T-helper 1 cell (primary cell): ENCODE measurements at regions not wholly inside any gene's neighbourhood (a gene's known extent, or its start where the extent isn't known, plus 50 kb on each side); places are given as distances from the start of the nearest gene placed in this dataset.
A peak's percentile ranks its signal among the peaks of the same experiment; 100 is the strongest.

ENCODE experiments used
- DNase-seq, 5 donors: peaks; one replicate each; pipeline ENCODE4 v3.0.0-alpha.2; 2012 to 2020

- DNase-seq = no peak
Observed at GRCh38 chr6:6842291-6842690, 253.8 kb downstream of the LY86 start.

- no peak for DNase-seq
Observed at GRCh38 chr6:6843057-6843627, 254.6 kb downstream of the LY86 start.

- DNase-seq = no peak
Observed at GRCh38 chr6:6843777-6844176, 255.3 kb downstream of the LY86 start.

GRCh38 chr6:6844530-6844929, 256.0 kb downstream of the LY86 start:
- DNase-seq = no peak

GRCh38 chr6:6845603-6846002, 257.1 kb downstream of the LY86 start:
- no peak for DNase-seq

DNA sequence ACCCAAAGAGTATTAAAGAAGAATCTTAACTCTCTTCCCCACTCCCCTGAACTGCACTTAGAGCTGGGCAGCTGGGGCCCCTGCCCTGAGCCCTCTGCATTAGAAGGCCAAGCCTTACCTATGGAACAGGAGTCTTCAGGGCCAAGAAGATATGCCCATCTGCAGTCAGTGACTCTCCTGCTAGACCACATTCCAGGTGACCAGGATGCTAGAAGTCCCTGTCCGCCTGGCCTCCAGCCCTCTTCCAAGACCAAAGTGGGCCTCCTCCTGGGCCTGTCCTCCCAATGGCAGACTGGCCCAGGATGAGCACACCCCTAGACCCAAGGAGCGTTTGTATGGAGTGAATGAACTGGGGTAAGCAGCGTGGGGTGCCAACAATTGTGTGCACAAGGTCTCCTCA, 259.1 kb downstream of the LY86 start:
- DNase-seq = no peak

GRCh38 chr6:6851059-6851948, 256.5 kb upstream of the RREB1 start:
- DNase-seq = no peak

- no peak for DNase-seq
Observed at GRCh38 chr6:6851949-6852261, 255.9 kb upstream of the RREB1 start.

GRCh38 chr6:6856538-6857523, 250.9 kb upstream of the RREB1 start:
- peak in 1 of 5 donors; percentile 72 for DNase-seq

GRCh38 chr6:6857528-6857927, 250.2 kb upstream of the RREB1 start:
- no peak for DNase-seq

DNA sequence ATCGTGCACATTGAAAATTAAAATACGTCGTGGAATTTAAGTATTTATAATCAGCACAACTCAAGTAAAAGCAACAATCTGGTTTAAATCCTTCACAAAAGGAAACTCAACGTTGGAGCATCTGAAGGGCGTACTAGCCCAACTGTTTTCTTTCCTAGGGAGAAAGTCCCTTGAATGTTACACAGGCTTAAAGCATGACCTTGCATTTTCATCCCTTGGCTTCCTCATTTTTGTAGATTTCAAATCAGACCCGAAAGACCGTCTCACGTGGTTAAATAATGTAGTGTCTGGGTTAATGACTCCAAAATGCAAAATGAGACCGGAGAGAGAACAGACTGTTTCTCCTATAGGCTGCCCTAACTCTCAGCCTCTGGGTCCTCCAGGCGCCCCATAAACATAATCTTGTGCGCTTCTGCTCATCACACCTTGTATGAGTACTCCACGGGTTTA, 249.2 kb upstream of the RREB1 start:
- no peak for DNase-seq

DNA sequence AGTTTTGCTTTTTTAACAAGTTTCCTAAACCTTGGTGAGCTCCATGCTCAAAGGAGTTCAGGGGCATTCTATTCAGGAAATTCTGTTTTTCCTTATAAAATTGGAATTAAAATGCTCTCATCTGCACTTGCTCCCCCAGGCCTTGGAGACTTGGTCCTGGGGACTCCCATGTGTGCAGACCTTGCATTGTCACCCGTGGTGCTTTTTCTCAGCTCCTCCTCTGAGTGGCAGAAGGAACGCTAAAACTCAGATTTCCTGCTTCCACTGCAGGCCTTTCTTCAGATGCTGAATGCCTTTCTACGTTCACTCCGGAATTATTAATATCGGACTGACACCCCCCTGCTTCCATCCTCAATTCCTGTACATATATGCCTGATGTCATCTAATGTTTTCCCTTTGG, 248.7 kb upstream of the RREB1 start:
- no peak for DNase-seq

GRCh38 chr6:6859722-6860121, 248.0 kb upstream of the RREB1 start:
- no peak for DNase-seq

GRCh38 chr6:6860863-6861262, 246.9 kb upstream of the RREB1 start:
- DNase-seq = no peak

GRCh38 chr6:6861351-6861894, 246.3 kb upstream of the RREB1 start:
- no peak for DNase-seq

DNA sequence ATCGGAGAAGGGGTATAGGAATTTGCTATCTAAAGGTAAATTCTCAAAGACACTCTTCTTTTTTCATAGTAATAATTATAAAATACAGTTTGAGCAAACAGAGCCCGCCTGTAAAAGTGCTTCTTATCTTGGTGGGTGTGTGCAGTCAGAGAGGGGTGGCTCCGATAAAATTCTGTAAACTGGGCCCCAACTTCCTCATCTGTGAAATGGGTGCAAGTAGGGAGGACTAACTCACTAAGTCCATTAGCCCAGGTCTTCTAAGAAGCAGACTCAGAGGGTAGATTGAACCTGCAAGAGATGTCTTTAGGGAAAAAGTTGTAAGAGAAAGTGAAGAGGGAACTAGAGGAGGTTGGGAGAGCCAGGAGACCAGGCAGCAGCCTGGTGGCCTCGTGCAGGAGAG, 245.8 kb upstream of the RREB1 start:
- DNase-seq = no peak

DNA sequence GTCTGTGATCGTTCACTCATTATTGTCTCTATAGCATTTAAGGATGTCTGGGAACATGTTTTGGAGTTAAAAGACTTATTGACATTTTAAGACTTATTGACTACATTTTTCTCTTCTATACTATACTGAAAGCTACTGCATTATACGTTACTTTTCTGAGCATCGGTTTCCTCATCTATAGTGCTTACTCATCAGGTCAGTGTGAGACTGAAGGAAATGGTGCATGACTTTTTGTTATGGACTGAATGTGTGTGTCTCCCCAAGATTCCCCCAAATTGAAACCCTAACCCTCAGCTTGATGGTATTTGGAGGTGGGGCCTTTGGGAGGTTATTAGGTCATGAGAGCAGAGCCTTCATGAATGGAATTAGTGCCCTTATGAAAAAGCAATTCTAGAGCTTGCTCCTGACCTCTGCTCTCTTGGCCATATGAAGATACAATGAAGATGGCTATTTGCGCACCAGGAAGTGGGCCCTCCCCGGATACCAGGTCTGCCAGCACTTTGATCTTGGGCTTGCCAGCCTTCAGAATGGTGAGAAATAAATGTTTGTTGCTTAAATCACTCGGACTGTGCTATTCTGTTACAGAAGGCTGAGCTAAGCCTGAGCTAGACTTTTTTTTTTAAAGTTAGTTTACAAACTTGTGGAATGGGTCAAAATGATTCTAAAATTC, 243.7 kb upstream of the RREB1 start:
- DNase-seq = no peak

GRCh38 chr6:6865611-6866010, 242.2 kb upstream of the RREB1 start:
- no peak for DNase-seq

DNA sequence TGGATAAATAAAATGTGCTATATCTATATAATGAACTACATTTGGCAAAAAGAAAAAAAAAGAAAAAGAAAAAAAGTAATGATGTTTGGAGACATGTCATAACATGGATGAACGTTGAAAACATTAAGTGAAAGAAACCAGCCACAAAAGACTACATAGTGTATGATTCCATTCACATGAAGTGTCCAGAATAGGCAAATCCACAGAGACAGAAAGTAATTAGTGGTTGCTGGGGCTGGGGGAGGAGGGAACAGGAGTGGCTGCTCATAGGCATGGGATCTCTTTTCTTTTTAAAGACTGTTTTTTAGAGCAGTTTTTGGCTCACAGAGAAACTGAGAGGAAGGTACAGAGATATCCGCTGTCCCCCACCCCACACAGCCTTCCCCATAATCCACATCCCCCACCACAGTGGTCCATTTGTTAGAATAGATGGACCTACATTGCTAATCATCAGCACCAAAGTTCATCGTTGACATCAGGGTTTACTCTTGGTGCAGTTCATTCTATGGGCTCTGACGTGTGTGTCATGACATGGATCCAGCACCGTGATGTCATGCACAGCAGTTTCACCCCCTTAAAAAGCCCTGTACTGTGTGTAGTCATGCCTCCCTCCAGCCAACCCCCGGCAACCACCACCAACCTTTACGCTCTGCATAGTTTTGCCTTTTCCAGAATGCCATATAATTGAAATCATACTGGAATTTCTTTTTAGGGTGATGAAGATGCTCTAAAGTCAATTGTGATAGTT, 240.9 kb upstream of the RREB1 start:
- DNase-seq = no peak

- no peak for DNase-seq
Observed at GRCh38 chr6:6867404-6867799, 240.4 kb upstream of the RREB1 start.

DNA sequence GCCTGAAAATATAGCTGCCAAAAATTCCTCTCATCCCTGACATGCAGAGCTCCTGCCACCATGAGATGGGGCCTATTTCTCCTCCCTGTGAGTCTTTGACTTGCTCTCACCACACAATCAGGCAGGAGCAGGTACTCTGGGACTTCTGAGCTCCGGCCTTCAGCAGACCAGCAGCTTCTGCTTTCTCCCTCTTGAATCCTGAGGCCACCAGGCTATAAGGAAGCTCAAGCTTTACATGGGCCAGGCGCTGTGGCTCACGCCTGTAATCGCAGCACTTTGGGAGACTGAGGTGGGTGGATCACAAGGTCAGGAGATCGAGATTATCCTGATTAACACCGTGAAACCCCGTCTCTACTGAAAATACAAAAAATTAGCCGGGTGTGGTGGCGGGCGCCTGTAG, 238.7 kb upstream of the RREB1 start:
- DNase-seq = no peak

DNA sequence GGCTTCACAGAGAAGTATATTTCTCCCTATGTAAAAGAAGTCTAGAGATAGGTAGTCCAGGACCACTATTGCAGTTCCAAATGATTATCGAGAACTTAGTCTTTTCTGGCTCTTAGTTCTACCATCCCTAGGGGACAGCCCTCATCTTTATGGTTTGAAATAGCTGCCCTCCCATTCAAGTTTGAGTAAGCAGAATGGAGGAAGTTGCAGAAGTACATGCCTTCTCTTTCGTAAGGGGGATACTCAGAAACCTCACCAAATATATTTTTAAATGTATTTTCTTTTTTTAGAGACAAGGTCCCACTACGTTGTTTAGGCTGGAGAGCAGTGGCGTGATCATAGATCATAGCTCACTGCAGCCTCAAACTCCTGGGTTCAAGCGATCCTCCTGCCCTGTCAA, 236.8 kb upstream of the RREB1 start:
- no peak for DNase-seq
